NCI-H2107 (cell line): ENCODE measurements at regions not wholly inside any gene's neighbourhood (a gene's known extent, or its start where the extent isn't known, plus 50 kb on each side); places are given as distances from the start of the nearest gene placed in this dataset.

Experiments
- DNase-seq: peaks from one replicate; lab custom pipeline; 2025; lab: John Stamatoyannopoulos, UW

DNA sequence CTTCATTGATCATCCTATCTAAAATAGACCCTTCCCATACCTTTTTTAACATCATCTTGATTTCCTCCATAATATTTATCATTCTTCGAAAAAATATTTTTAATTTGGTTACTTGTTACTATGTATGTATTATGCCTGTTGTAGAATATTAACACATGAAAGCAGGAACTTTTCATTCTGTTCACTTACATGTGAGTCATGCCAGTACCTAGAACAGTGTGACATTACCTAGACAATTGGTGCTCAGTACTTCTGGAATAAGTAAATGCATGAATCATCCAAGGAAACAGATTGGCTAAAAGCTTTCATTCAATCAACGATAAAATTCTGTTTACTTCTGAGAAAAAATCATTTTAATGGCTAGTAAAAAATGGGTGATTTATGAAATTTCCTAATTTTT, 76.4 kb downstream of the CXXC4 start:
- DNase-seq = no peak

DNA sequence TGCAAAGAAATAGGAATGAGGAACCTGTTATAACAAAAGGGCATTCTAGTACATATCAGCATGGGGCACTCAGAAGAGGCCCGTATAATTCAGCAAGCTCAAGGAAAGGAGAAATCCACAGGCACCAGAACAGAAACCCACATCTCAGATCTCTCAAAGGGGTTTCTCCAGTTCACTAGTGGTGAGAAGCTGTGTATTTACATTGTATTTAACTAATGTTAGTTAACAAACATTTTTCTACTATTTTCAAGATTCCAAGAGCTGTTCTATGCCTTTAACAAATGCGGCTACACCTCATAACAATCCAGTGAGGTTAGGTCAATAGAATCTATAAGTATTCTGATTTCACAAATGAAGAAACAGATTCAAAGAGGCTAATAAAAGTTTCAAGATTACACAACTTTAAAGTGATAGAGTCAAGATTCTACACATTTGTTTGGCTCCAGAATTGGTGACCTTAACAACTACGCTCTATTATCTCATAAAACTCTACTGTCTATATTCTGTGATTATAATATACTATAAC, 77.3 kb downstream of the CXXC4 start:
- no peak for DNase-seq

DNA sequence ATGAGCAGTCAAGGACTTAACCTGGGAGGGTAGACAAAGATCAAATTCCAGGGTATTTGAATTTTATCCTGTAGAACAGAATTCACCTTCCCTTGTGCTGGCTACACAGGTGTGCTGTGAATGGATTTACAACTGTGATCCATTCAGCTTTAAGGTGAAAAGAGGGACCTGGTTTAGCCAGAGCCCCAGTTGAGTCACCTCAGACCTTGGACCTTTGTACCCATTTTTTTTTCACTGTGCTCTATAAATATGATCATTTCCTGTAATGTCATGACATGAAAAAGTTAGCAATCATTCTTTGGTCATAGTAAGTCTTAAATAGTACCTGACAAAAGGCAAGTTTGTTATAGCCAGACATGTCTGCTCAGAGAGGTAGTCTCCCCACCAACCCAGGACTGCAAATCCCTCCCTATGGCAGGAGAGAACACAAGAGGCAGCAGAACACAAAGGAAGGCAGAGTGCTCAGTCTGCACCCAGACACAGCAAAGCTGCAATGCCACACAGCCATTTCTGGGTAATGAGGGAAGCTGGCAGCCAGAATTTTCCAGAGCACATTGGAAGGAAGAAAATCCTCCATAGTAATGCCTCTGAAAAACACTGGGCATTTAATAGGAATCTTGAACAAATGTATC, 77.9 kb downstream of the CXXC4 start:
- no peak for DNase-seq

DNA sequence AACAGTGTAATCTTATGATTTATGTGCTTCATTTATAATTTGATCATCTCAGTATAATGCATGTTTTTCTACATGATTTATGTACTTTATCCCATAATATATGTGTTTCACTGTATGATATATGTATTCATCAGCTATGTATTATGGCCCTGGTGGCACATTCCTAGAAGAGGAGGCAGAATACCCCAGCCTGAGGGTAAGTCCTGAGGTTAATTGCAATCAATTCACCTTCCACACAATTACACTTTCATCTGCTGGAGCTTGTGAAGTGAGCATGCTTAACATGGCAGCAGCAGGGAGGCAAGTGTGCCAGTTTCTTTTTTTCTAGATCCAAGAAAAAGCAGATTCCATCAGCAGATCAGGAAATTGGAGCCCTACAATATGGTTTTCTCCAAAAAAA, 81.2 kb downstream of the CXXC4 start:
- DNase-seq = no peak

DNA sequence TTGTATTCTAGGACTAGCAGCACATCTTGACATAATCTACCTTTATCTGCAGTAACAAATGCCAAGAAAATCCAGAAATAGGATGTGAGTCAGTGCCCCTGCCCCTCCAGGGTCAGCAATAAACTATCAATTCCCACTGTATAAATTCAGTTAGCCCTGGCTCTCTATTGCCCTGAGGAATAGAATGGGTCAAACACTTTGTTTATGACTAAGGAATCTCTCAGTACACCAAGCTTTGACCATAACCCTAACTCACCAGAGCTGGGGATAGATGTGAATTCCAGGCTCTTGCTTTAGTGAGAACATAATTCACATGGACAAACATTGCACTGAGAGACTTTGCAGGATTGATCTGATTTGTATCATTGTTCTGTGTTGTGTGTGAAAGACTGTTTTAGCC, 82.3 kb downstream of the CXXC4 start:
- DNase-seq = no peak

DNA sequence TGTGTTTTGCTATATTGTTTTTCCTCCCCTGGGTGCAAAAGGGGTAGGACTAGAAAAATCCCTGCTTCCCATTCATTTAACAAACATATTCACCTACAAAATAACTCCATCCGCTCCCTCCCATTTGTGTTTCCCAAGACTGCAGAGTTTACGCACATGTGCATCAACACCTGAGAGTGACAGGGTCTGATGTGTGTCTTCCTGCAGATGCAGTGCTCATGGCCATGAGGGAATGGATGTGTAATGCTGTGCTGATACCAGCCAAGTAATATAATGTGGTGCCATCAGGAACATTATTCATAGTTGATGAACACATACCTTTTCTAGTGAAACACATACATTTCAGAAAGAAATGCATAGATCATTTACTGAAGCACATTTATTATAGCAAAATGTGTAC, 83.2 kb downstream of the CXXC4 start:
- DNase-seq = no peak

DNA sequence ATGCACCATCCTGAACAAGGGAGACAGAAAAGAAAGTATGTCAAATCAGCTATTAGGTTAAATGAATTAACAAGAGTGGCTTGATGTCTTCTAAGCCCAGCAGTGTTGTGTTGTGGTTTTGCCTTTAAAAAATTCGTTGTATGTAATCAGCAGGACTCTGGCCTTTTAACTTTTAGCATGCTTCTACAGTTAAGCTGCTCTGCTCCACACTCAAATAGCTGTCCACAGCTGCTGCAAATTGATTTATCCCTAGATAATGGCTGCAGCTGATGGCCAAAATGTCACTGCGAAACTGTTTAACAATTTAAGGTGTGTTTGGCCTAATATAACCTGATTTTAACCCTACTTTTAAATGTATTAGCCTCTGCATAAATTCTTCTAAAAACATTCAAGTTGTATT, 85.8 kb downstream of the CXXC4 start:
- DNase-seq = no peak

DNA sequence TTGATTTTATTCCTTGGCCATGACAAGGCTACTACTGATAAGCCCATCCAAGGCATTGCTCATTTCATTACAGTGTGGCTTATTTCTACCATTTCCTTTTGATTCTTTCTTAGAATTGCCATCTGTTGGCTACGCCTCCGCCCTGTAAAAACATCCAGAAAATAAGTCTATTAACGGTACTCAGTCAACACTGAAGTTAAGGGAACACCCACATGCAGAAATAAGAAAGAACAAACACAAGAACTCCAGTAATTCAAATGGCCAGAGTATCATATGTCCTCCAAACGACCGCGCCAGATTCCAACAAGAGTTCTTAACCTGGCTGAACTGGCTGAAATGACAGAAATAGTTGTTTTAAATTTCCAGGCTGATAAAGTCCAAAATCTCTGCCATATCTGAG, 90.3 kb downstream of the CXXC4 start:
- DNase-seq = no peak

DNA sequence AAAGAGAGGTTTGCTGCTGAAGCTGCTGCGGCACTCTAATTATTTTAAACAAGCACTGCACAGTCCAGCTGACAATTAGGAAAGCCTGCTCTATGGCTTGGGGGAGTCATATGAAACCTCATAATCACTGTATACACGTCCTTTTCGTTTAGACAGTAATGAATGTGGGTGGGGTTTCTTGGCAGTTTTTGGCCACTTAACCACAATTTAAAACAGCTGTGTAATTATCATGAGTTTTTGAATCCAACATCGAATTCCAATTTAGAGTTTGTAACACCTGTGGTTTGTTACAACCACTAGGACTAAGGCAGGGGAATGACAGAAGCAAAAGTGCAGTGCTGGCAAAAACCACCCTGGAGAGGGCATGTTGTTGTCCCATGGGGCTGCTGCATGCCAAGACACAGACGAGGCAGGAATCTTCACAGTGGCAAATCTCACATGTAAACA, 99.5 kb downstream of the CXXC4 start:
- no peak for DNase-seq

DNA sequence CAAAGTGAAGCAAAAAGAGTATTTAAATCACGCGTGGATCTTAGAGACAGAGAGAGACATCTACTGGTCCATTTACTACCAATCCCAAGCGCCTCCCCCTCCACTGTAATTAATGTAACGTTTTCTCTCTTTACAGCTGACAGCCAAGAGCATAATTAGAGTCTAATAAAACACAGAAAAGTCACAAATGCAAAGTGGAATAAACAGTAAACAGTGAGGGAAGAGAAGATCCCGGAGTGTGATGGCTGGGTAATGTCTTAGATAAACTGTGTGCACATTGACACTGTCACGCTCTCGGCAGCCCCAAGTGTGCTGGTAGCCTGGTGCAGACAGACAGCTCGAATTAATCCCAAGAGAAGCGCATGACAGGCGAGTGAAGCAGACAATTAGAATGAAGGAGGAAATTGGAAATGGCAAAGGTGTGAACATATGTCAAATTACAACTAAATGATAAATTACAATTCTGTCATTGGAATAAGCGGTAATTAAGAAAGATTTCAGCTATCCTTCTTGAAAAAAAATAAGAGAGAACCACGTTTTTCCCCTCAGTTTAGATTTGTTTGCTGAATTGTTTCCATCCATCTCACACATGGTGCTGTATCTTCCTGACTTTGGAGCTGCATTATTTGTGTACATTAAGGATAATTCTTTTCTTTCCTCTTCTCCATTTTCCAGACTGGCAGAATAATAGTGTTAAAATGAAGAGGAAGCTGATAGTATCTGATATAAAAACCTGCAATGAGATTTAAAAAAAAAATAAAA, 100.1 kb downstream of the CXXC4 start:
- no peak for DNase-seq

DNA sequence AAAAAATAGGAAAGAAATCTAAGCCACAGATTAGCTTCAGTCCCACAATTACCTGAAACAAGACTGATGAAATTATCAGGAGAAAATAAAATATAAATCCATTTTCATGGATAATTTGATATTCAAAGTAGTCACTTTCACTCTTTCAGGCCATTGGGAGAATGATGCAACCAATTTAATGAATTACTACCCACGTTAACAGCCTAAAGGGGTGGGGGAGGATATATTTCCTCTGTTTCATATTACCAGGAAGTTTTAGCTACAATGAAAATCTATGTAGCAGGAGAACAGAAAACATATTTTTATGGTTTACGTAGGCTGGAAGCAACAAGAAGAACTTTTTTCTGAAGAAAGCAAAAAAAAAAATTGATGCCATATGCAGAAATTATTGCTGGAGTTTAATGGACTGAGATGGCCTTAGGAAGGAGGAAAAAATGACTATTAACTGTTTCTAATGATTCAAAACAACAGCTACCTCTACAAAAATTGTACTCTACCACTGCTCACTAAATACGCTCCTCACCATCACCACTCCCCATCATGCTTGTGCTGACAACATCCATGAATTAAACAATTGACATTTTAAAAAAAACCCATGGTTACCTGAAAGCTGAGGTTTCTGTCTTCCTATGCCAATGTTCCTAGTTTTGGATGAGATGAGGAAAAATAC, 100.9 kb downstream of the CXXC4 start:
- DNase-seq = no peak

DNA sequence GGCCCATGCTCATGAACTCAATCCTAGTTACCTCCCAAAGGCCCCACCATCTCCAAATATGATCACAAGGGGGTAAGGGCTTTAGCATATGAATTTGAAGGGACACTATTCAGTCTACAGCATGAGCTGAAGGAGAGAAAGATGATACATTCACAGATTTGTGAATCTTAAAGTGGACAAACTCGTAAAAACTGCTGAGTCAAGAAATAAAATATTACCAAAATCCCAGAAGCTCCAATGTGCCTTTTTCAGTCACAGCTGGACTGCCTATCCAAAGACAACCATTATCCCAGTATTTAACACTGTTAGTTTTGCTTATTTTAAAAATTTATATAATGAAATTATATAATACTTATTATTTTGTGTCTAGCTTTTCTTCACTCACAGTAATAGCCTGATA, 109.0 kb downstream of the CXXC4 start:
- no peak for DNase-seq

DNA sequence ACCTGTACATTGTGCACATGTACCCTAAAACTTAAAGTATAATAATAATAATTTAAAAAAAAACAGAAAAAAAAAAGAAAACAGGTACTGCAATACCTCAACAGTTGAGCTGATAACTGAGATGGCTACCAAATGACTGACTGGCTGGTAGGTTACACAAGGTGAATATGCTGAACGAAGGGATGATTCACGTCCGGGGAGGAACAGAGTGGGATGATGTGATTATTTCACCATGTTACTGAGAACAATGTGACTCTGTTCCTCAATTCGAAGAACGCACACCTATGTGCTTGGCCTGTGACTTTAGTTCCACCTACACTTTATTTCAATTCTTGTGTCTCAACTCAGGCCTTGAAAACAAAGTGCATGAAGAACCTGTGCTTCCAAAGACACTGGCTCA, 111.7 kb downstream of the CXXC4 start:
- DNase-seq = no peak

DNA sequence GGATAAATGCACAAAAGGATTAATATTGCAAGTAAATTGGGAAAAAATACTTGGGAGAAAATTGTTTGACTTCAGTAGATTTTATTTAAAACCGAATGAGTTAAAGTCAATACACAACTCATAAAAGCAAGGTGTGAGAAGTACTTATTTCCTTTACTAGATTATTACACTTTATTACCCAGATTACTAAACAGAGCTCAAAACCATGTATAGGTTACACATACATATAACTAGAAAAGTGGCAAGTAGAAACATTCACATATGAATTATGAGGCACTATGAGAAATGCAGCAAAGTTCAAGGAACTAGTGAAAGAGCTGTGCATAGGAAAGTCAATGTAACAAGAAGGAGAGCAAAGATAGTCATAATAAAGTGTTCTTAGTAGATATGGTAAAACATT, 113.0 kb downstream of the CXXC4 start:
- DNase-seq = no peak

DNA sequence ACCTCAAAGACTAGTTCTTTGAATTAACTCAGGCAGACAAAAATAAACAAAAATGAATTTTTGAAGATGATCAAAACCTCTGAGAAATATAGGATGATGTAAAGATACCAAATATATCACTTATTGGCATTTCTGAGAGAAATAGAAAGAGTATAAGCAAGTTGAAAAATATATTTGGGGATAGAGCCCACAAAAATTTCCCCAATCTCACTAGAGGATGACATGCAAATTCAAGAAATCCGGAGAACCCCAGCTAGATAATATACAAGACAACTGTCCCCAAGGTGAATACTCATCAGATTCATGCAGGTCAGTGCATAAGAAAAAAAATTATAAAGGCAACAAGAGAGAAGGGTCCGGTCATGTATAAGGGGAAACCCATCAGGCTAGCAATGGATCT, 129.1 kb downstream of the CXXC4 start:
- no peak for DNase-seq

DNA sequence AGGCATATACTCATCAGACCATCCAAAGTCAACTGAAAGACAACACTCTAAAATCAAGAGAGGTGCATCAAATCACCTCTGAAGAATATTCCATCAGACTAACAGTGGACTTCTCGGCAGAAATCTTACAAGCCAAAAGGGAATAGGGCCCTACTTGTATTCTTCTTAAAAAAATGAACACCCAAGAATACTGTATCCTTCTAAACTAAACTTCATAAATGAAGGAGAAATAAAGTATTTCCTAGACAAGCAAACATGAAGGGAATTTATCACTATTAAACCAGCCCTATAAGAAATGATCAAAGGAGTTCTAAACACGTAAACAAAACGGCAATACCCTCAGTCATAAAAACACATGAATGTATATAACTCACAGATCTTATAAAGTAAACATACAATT, 141.2 kb downstream of the CXXC4 start:
- DNase-seq = no peak

DNA sequence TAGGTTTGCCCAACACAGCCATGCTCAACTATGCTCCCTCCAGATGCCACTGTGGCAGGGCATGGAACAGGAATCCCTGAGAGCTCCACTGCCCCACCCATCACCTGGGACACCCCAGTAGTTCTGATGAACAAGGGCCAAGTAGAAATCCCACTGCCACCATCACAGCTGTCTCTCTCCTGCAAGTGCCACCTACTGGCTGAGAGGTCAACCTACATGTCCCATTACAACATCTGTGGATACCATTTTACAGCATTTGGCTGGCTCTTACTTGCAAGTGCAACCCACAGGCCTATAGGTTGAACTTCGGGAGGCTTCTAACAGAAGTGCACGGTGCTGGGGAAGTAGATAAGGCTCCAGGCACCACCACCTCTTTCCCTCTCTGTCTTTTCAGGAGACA, 142.5 kb downstream of the CXXC4 start:
- no peak for DNase-seq

DNA sequence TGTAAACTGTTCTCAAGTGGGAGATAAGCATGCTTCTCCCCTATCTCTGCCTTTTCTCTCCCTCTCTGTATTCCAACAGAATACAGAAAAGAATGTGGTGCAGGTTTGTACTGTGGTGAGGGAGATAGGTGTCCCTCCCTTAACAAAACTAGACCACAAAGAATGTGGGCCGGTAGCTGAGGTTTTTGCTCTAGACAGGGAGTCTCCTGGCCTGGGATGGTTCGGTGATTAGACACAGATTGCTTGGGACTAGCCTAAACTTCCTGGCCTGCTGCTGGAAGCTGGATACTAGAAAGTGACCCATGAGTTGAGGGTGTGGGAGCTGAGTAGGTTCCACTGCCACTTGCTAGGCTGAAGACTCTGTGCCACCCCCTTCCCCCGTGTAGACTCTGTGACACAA, 143.0 kb downstream of the CXXC4 start:
- DNase-seq = no peak

DNA sequence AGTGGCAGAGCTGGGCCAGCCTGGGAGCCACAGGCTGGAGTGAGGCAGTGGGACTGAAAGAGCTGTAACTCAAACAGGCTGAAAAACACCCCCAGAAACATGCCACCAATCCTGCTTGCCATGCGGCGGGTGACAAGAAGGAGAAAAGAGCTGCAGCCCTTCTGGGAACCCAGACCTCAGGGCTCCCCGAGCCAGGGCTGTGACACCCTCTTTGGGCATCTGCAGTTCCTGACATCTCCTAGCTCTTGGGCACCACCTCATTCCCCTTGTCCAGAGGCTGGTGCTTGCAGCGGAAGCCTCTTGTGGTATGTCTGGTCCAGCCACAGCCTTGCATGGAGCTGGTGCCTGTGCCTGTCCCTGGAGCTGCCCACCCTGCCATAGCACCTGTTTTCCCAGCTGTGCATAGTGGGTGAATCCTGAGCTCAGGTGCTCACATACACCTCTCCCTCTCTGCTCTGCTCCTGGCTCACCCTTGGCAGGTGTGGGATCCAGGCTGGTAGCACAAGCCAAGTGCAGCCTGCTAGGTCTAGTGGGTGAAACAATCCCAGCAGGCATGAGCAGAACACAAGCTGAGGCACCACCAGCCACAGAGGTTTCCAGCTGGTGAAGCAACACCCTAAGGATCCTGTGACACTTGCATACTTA, 149.0 kb downstream of the CXXC4 start:
- DNase-seq = no peak

DNA sequence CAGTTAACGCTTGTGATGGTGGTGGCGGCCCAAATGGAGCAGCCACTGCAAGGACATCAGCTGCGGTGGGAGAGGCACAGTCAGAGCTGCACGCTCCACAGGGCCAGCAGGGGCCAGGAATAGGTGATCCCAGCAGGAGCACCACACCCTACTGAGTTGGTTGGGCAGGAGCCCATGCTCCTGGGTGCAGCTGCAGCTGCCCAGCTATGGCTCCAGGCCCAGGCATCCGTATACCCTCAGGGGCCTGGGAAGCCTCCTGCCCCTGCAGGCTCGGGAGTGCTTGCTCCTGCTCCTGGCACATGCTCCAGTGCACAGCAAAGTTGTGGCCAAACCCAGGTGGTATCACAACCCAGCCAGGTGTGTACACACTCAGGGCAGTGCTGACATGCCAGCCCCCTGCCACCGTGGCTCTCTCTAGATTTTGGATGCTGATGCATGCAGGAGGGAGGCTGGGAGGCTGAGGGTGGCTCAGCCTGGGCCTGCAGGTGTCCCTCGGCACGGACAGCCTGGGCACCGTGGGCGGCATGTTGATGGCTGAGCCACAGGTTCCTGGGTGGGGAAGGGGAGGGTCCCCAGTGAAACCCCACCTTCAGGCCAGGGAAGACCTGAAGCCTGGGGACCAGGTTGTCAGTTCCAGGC, 150.2 kb downstream of the CXXC4 start:
- DNase-seq = no peak

DNA sequence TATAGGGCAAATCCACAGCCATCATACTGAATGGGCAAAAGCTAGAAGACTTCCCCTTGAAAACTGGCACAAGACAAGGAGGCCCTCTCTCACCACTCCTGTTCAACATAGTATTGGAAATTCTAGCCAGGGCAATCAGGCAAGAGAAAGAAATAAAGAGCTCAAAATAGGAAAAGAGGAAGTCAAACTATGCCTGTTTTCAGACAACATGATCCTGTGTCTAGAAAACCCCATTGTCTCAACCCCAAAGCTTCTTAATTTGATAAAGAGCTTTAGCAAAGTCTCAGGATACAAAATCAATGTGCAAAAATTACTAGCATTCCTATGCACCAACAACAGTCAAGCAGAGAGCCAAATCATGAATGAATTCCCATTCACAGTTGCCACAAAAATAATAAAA, 160.3 kb downstream of the CXXC4 start:
- no peak for DNase-seq
